ENCODE measurements at regions not wholly inside any gene's neighbourhood (a gene's known extent, or its start where the extent isn't known, plus 50 kb on each side); places are given as distances from the start of the nearest gene placed in this dataset.

DNA sequence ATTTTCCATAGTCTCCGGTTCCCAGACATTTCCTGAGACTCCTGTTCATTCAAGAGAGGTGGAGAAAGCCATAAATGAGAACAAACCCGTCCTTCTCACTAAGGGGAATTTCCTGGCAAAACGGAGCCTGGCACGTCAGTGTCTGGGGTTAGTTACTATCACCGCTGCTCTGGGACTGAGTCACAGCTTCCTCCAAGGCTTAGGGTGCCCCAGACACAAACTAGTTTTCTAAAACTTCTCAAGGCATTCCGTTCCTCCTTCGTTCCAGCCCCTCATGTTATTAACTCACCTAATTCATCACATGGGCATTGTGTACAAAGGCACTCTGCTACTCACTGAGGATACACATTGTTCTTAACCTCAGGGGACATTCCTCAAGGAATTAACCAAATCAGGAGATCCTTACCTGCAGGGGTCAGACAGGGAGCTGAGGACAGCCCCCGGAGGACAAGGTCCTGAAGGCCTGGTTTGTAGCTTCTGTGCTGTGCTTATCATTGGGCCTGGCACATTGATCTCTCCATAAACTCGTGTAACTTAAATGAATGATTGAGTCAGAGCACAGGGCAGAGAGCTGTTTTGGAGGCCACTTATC lies 103.0 kb upstream of the KLF6 start:
- 65% methylated on average over 9 of the region's 9 CpGs for WGBS
- H3K9me3 ChIP-seq (ENCODE audit: control insufficient read depth in 4 of 4, low read length in 3 of 4), result no peaks in the 10 kb centered on the region
- TF ChIP-seq RAD21 (IDR thresholded peaks at IDR 0.05), result no peak
- TF ChIP-seq TAF1 (conservative IDR thresholded peaks at IDR 0.05), result no peak
- TF ChIP-seq FOXA1 (IDR thresholded peaks at IDR 0.05), result no peak
- TF ChIP-seq HNF4A (conservative IDR thresholded peaks at IDR 0.05), result no peak
- no peak for TF ChIP-seq GABPA (IDR thresholded peaks at IDR 0.05 in 1 of 2, conservative IDR thresholded peaks at IDR 0.05 in 1 of 2)
- TF ChIP-seq, protein P1, sequence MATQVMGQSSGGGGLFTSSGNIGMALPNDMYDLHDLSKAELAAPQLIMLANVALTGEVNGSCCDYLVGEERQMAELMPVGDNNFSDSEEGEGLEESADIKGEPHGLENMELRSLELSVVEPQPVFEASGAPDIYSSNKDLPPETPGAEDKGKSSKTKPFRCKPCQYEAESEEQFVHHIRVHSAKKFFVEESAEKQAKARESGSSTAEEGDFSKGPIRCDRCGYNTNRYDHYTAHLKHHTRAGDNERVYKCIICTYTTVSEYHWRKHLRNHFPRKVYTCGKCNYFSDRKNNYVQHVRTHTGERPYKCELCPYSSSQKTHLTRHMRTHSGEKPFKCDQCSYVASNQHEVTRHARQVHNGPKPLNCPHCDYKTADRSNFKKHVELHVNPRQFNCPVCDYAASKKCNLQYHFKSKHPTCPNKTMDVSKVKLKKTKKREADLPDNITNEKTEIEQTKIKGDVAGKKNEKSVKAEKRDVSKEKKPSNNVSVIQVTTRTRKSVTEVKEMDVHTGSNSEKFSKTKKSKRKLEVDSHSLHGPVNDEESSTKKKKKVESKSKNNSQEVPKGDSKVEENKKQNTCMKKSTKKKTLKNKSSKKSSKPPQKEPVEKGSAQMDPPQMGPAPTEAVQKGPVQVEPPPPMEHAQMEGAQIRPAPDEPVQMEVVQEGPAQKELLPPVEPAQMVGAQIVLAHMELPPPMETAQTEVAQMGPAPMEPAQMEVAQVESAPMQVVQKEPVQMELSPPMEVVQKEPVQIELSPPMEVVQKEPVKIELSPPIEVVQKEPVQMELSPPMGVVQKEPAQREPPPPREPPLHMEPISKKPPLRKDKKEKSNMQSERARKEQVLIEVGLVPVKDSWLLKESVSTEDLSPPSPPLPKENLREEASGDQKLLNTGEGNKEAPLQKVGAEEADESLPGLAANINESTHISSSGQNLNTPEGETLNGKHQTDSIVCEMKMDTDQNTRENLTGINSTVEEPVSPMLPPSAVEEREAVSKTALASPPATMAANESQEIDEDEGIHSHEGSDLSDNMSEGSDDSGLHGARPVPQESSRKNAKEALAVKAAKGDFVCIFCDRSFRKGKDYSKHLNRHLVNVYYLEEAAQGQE (IDR thresholded peaks at IDR 0.05), result no peak
- TF ChIP-seq, protein P2, sequence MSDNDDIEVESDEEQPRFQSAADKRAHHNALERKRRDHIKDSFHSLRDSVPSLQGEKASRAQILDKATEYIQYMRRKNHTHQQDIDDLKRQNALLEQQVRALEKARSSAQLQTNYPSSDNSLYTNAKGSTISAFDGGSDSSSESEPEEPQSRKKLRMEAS (IDR thresholded peaks at IDR 0.05), result no peak
- TF ChIP-seq, protein P3, sequence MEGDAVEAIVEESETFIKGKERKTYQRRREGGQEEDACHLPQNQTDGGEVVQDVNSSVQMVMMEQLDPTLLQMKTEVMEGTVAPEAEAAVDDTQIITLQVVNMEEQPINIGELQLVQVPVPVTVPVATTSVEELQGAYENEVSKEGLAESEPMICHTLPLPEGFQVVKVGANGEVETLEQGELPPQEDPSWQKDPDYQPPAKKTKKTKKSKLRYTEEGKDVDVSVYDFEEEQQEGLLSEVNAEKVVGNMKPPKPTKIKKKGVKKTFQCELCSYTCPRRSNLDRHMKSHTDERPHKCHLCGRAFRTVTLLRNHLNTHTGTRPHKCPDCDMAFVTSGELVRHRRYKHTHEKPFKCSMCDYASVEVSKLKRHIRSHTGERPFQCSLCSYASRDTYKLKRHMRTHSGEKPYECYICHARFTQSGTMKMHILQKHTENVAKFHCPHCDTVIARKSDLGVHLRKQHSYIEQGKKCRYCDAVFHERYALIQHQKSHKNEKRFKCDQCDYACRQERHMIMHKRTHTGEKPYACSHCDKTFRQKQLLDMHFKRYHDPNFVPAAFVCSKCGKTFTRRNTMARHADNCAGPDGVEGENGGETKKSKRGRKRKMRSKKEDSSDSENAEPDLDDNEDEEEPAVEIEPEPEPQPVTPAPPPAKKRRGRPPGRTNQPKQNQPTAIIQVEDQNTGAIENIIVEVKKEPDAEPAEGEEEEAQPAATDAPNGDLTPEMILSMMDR (IDR thresholded peaks at IDR 0.05; ENCODE audit: low read depth, low read length, missing input control), result no peak
- TF ChIP-seq JUND (IDR thresholded peaks at IDR 0.05), result no peak
- TF ChIP-seq, protein P4, sequence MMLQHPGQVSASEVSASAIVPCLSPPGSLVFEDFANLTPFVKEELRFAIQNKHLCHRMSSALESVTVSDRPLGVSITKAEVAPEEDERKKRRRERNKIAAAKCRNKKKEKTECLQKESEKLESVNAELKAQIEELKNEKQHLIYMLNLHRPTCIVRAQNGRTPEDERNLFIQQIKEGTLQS (IDR thresholded peaks at IDR 0.05), result no peak
- no peaks in the 10 kb centered on the region for H3K36me3 ChIP-seq (ENCODE audit: control insufficient read depth in 4 of 4, insufficient read depth in 3 of 4, low read depth in 1 of 4, low read length in 3 of 4)
- H3K9ac ChIP-seq (ENCODE audit: low read depth in 1 of 2, low read length in 2 of 2), result peak overlapping the region in 1 of 2 donors; percentile 45
- peaks cover 0 to 5% (median 0%) of the 10 kb centered on the region in 4 donors for H3K4me1 ChIP-seq (ENCODE audit: control insufficient read depth in 4 of 4, insufficient read depth in 4 of 4, low read length in 3 of 4)
- no peak overlapping the region for H3K4me3 ChIP-seq (ENCODE audit: low read depth in 1 of 3, low read length in 3 of 3)
- H3K27ac ChIP-seq (ENCODE audit: low read depth in 1 of 2, low read length in 2 of 2), result peak overlapping the region; percentile 35 to 64
- DNase-seq (ENCODE audit: low spot score), result no peak
- no peaks in the 10 kb centered on the region for H3K27me3 ChIP-seq (ENCODE audit: control insufficient read depth in 4 of 4, insufficient read depth in 4 of 4, low read length in 3 of 4)

DNA sequence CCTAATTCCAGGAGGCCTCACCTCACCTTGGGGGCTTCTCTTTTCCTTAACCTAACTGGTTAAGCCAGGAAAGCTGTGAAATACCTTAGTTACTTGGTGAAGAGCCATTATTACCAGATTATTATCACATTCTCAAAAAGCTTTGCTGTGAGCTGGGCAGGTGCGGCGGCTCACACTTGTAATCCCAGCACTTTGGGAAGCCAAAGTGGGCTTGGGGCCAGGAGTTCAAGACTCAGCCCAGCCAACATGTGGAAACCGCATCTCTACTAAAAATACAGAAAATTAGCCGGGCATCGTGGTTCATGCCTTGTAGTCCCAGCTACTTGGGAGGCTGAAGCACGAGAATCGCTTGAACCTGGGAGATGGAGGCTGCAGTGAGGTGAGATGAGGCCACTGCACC lies 102.4 kb upstream of the KLF6 start:
- H3K27ac ChIP-seq (ENCODE audit: low read depth in 1 of 2, low read length in 2 of 2), result peak overlapping the region; percentile 64 to 78
- H3K4me1 ChIP-seq (ENCODE audit: control insufficient read depth in 4 of 4, insufficient read depth in 4 of 4, low read length in 3 of 4), result peaks cover 0 to 5% (median 0%) of the 10 kb centered on the region in 4 donors
- no peak for DNase-seq (ENCODE audit: low spot score)
- no peaks in the 10 kb centered on the region for H3K36me3 ChIP-seq (ENCODE audit: control insufficient read depth in 4 of 4, insufficient read depth in 3 of 4, low read depth in 1 of 4, low read length in 3 of 4)
- 94% methylated on average over 7 of the region's 7 CpGs for WGBS
- no peak overlapping the region for H3K4me3 ChIP-seq (ENCODE audit: low read depth in 1 of 3, low read length in 3 of 3)
- no peaks in the 10 kb centered on the region for H3K9me3 ChIP-seq (ENCODE audit: control insufficient read depth in 4 of 4, low read length in 3 of 4)
- no peaks in the 10 kb centered on the region for H3K27me3 ChIP-seq (ENCODE audit: control insufficient read depth in 4 of 4, insufficient read depth in 4 of 4, low read length in 3 of 4)
- H3K9ac ChIP-seq (ENCODE audit: low read depth in 1 of 2, low read length in 2 of 2), result no peak overlapping the region
- TF ChIP-seq, protein P5, sequence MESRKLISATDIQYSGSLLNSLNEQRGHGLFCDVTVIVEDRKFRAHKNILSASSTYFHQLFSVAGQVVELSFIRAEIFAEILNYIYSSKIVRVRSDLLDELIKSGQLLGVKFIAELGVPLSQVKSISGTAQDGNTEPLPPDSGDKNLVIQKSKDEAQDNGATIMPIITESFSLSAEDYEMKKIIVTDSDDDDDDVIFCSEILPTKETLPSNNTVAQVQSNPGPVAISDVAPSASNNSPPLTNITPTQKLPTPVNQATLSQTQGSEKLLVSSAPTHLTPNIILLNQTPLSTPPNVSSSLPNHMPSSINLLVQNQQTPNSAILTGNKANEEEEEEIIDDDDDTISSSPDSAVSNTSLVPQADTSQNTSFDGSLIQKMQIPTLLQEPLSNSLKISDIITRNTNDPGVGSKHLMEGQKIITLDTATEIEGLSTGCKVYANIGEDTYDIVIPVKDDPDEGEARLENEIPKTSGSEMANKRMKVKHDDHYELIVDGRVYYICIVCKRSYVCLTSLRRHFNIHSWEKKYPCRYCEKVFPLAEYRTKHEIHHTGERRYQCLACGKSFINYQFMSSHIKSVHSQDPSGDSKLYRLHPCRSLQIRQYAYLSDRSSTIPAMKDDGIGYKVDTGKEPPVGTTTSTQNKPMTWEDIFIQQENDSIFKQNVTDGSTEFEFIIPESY (IDR thresholded peaks at IDR 0.05), result no peak
- no peak for TF ChIP-seq SP1 (IDR thresholded peaks at IDR 0.05)
- TF ChIP-seq, protein P2 (IDR thresholded peaks at IDR 0.05), result no peak
- TF ChIP-seq TAF1 (conservative IDR thresholded peaks at IDR 0.05), result no peak
- TF ChIP-seq, protein P3 (IDR thresholded peaks at IDR 0.05; ENCODE audit: low read depth, low read length, missing input control), result no peak
- TF ChIP-seq FOXA2 (IDR thresholded peaks at IDR 0.05), result no peak
- no peak for TF ChIP-seq NR2F2 (IDR thresholded peaks at IDR 0.05)
- no peak for TF ChIP-seq HNF4A (conservative IDR thresholded peaks at IDR 0.05)
- TF ChIP-seq, protein P1 (IDR thresholded peaks at IDR 0.05), result no peak
- TF ChIP-seq RAD21 (IDR thresholded peaks at IDR 0.05), result no peak
- no peak for TF ChIP-seq HNF4G (IDR thresholded peaks at IDR 0.05)
- TF ChIP-seq, protein P4 (IDR thresholded peaks at IDR 0.05), result no peak
- no peak for TF ChIP-seq GABPA (IDR thresholded peaks at IDR 0.05 in 1 of 2, conservative IDR thresholded peaks at IDR 0.05 in 1 of 2)

All from liver (tissue), 8 donors.